Neural progenitor cell (in vitro differentiated cells): ENCODE measurements at regions not wholly inside any gene's neighbourhood (a gene's known extent, or its start where the extent isn't known, plus 50 kb on each side); places are given as distances from the start of the nearest gene placed in this dataset.

ENCODE experiments used
- DNase-seq: peaks from one replicate; pipeline ENCODE4 v3.0.0-alpha.2; 2016; ENCODE audit warnings: low spot score
- H2AFZ ChIP-seq: fragments of 200-600 bp; sonication (generic); replicated peaks from 2 replicates; pipeline ENCODE4 v1.6.1; 2016; ENCODE audit warnings: antibody characterized with exemption
- H3F3A ChIP-seq: fragments of 200-600 bp; sonication (generic); 2 replicates; pipeline ENCODE4 v1.6.1; 2016; ENCODE audit warnings: antibody characterized with exemption, low read depth
- H3K27ac ChIP-seq: fragments of 200-600 bp; sonication (generic); 2 replicates; pipeline ENCODE4 v1.5.1; 2016; ENCODE audit warnings: mild to moderate bottlenecking
- H3K27me3 ChIP-seq: fragments of 200-600 bp; sonication (generic); 2 replicates; pipeline ENCODE4 v1.6.1; 2016; ENCODE audit warnings: mild to moderate bottlenecking, moderate library complexity
- H3K36me3 ChIP-seq: fragments of 200-600 bp; sonication (generic); 2 replicates; pipeline ENCODE4 v1.5.1; 2016
- H3K4me1 ChIP-seq: fragments of 200-600 bp; sonication (generic); 2 replicates; pipeline ENCODE4 v1.6.1; 2016; ENCODE audit warnings: mixed run types
- H3K4me2 ChIP-seq: fragments of 200-600 bp; sonication (generic); 2 replicates; pipeline ENCODE4 v1.6.1; 2016
- H3K4me3 ChIP-seq: fragments of 200-600 bp; sonication (generic); 2 replicates; pipeline ENCODE4 v1.5.1; 2016
- H3K79me2 ChIP-seq: fragments of 200-600 bp; sonication (generic); 2 replicates; pipeline ENCODE4 v1.6.1; 2016; ENCODE audit warnings: low read depth
- H3K9ac ChIP-seq: fragments of 200-600 bp; sonication (generic); 2 replicates; pipeline ENCODE4 v1.6.1; 2016
- H3K9me3 ChIP-seq: fragments of 200-600 bp; sonication (generic); 2 replicates; pipeline ENCODE4 v1.5.1; 2016; ENCODE audit warnings: low read depth
- H4K20me1 ChIP-seq: fragments of 200-600 bp; sonication (generic); 2 replicates; pipeline ENCODE4 v1.6.1; 2016; ENCODE audit warnings: low read depth
- H3K27ac Mint-ChIP-seq: 3 replicates; pipeline ENCODE4 v1.8.0; 2021; ENCODE audit warnings: mixed read lengths
- H3K27me3 Mint-ChIP-seq: 2 replicates; pipeline ENCODE4 v1.8.0; 2022; ENCODE audit warnings: low read depth, mild to moderate bottlenecking, inconsistent platforms, moderate library complexity, mixed read lengths; ENCODE audit not compliant: insufficient read depth
- H3K36me3 Mint-ChIP-seq: 3 replicates; pipeline ENCODE4 v1.8.0; 2021; ENCODE audit warnings: mixed read lengths
- H3K4me1 Mint-ChIP-seq: 3 replicates; pipeline ENCODE4 v1.8.0; 2021; ENCODE audit warnings: mixed read lengths
- H3K4me3 Mint-ChIP-seq: 3 replicates; pipeline ENCODE4 v1.8.0; 2021; ENCODE audit warnings: mild to moderate bottlenecking, moderate library complexity, mixed read lengths
- H3K9me3 Mint-ChIP-seq: 3 replicates; pipeline ENCODE4 v1.8.0; 2020; ENCODE audit warnings: mixed read lengths
- CTCF ChIP-seq: fragments of 200-600 bp; sonication (generic); IDR thresholded peaks from 2 replicates; pipeline ENCODE4 v1.5.1; 2017; ENCODE audit warnings: antibody characterized with exemption, mild to moderate bottlenecking
- EZH2 ChIP-seq: fragments of 200-600 bp; sonication (generic); IDR thresholded peaks from 2 replicates; pipeline ENCODE4 v1.6.1; 2017; ENCODE audit warnings: antibody characterized with exemption, mild to moderate bottlenecking, moderate library complexity
- EZH2phosphoT487 ChIP-seq: fragments of 200-600 bp; sonication (generic); IDR thresholded peaks from 2 replicates; pipeline ENCODE4 v1.6.1; 2017; ENCODE audit warnings: antibody characterized with exemption

- TF ChIP-seq EZH2, result no peak
- Histone ChIP-seq H3K4me3 (no peak overlapping the region), H3K9me3 (no peaks in the 10 kb centered on the region), H3F3A (no peaks in the 10 kb centered on the region), H3K27me3 (no peaks in the 10 kb centered on the region), H3K9ac (no peak overlapping the region), H3K79me2 (no peaks in the 10 kb centered on the region), H2AFZ (peak overlapping the region; percentile 78), H3K27ac (no peak overlapping the region), H4K20me1 (no peaks in the 10 kb centered on the region), H3K4me1 (no peaks in the 10 kb centered on the region), H3K36me3 (no peaks in the 10 kb centered on the region), H3K4me2 (no peak overlapping the region)
- DNase-seq, result no peak
- Mint-ChIP-seq H3K27me3 (no peaks in the 10 kb centered on the region), H3K4me3 (no peak overlapping the region), H3K4me1 (no peaks in the 10 kb centered on the region), H3K27ac (no peak overlapping the region), H3K9me3 (no peaks in the 10 kb centered on the region), H3K36me3 (no peaks in the 10 kb centered on the region)
Observed at GRCh38 chr10:52650873-52651272, 121.7 kb downstream of the MBL2 start.

- no peaks in the 10 kb centered on the region for H3K4me1 Mint-ChIP-seq
- Histone ChIP-seq H3K4me3 (no peak overlapping the region), H4K20me1 (no peaks in the 10 kb centered on the region), H3K4me2 (no peak overlapping the region), H3K9ac (no peak overlapping the region), H3K9me3 (no peaks in the 10 kb centered on the region), H3F3A (no peaks in the 10 kb centered on the region), H2AFZ (peak overlapping the region; percentile 78), H3K4me1 (no peaks in the 10 kb centered on the region), H3K27ac (no peak overlapping the region), H3K27me3 (no peaks in the 10 kb centered on the region), H3K79me2 (no peaks in the 10 kb centered on the region), H3K36me3 (no peaks in the 10 kb centered on the region)
- no peak overlapping the region for H3K27ac Mint-ChIP-seq
- H3K36me3 Mint-ChIP-seq, result no peaks in the 10 kb centered on the region
- H3K27me3 Mint-ChIP-seq, result no peaks in the 10 kb centered on the region
- TF ChIP-seq EZH2 (no peak), EZH2phosphoT487 (no peak), CTCF (no peak)
- H3K9me3 Mint-ChIP-seq, result no peaks in the 10 kb centered on the region
- no peak overlapping the region for H3K4me3 Mint-ChIP-seq
- no peak for DNase-seq
Observed at GRCh38 chr10:52651293-52651692, 121.3 kb downstream of the MBL2 start.

GRCh38 chr10:52652431-52653262, 119.9 kb downstream of the MBL2 start:
- Histone ChIP-seq H3K27ac (no peak overlapping the region), H3K36me3 (no peaks in the 10 kb centered on the region), H3K4me1 (no peaks in the 10 kb centered on the region), H3K9me3 (no peaks in the 10 kb centered on the region), H4K20me1 (no peaks in the 10 kb centered on the region), H3F3A (no peaks in the 10 kb centered on the region), H3K27me3 (no peaks in the 10 kb centered on the region), H3K4me2 (no peak overlapping the region), H2AFZ (no peak overlapping the region), H3K79me2 (no peaks in the 10 kb centered on the region), H3K9ac (no peak overlapping the region), H3K4me3 (no peak overlapping the region)
- H3K4me1 Mint-ChIP-seq, result no peaks in the 10 kb centered on the region
- no peaks in the 10 kb centered on the region for H3K36me3 Mint-ChIP-seq
- no peaks in the 10 kb centered on the region for H3K9me3 Mint-ChIP-seq
- TF ChIP-seq EZH2phosphoT487 (no peak), CTCF (no peak), EZH2 (no peak)
- no peak overlapping the region for H3K27ac Mint-ChIP-seq
- no peak for DNase-seq
- H3K4me3 Mint-ChIP-seq, result no peak overlapping the region
- no peaks in the 10 kb centered on the region for H3K27me3 Mint-ChIP-seq

GRCh38 chr10:52653263-52653909, 119.2 kb downstream of the MBL2 start:
- Mint-ChIP-seq H3K9me3 (no peaks in the 10 kb centered on the region), H3K36me3 (no peaks in the 10 kb centered on the region), H3K4me3 (no peak overlapping the region), H3K4me1 (no peaks in the 10 kb centered on the region), H3K27me3 (no peaks in the 10 kb centered on the region), H3K27ac (no peak overlapping the region)
- H4K20me1 ChIP-seq, result no peaks in the 10 kb centered on the region
- no peaks in the 10 kb centered on the region for H3K4me1 ChIP-seq
- no peaks in the 10 kb centered on the region for H3K27me3 ChIP-seq
- no peak for DNase-seq
- no peaks in the 10 kb centered on the region for H3K9me3 ChIP-seq
- no peaks in the 10 kb centered on the region for H3F3A ChIP-seq
- no peak overlapping the region for H3K4me3 ChIP-seq
- TF ChIP-seq CTCF, result no peak
- TF ChIP-seq EZH2phosphoT487, result no peak
- TF ChIP-seq EZH2, result no peak
- H3K79me2 ChIP-seq, result no peaks in the 10 kb centered on the region
- no peaks in the 10 kb centered on the region for H3K36me3 ChIP-seq
- H2AFZ ChIP-seq, result no peak overlapping the region
- no peak overlapping the region for H3K4me2 ChIP-seq
- H3K27ac ChIP-seq, result no peak overlapping the region
- H3K9ac ChIP-seq, result no peak overlapping the region
